MCF 10A (cell line): ENCODE measurements at regions not wholly inside any gene's neighbourhood (a gene's known extent, or its start where the extent isn't known, plus 50 kb on each side); places are given as distances from the start of the nearest gene placed in this dataset.

Experiments
- BruUV-seq: library from RNA; stranded (reverse); fragments of 400-500 nt; replicated peaks from 2 replicates; lab custom pipeline; 2021; lab: Mats Ljungman, UMichigan
- CTCF ChIA-PET: fragments of 300-600 bp; sonication (Branson Sonifier 250); formaldehyde crosslinking; extraction: SDS; loops from one replicate; lab custom pipeline; 2021; ENCODE audit warnings: antibody characterized with exemption, inconsistent platforms; lab: Yijun Ruan, JAX
- POLR2A ChIA-PET: fragments of 300-600, 350-650 bp; sonication (Branson Sonifier 250); formaldehyde crosslinking; extraction: SDS; loops from one replicate; lab custom pipeline; 2020; ENCODE audit warnings: antibody characterized with exemption, inconsistent platforms; lab: Yijun Ruan, JAX
- DNase-seq: peaks from one replicate; pipeline ENCODE4 v3.0.0-alpha.2; 2018; ENCODE audit not compliant: unreplicated experiment
- H3K27ac Mint-ChIP-seq: one replicate; pipeline ENCODE4 v1.8.0; 2022; ENCODE audit warnings: mild to moderate bottlenecking, low read depth, mixed read lengths; ENCODE audit not compliant: unreplicated experiment
- H3K27me3 Mint-ChIP-seq: one replicate; pipeline ENCODE4 v1.8.0; 2022; ENCODE audit warnings: mixed read lengths; ENCODE audit not compliant: insufficient read depth, unreplicated experiment
- H3K36me3 Mint-ChIP-seq: one replicate; pipeline ENCODE4 v1.8.0; 2022; ENCODE audit warnings: mild to moderate bottlenecking, moderate library complexity, mixed read lengths; ENCODE audit not compliant: insufficient read depth, unreplicated experiment
- H3K4me1 Mint-ChIP-seq: one replicate; pipeline ENCODE4 v1.8.0; 2022; ENCODE audit warnings: mixed read lengths; ENCODE audit not compliant: insufficient read depth, unreplicated experiment
- H3K4me3 Mint-ChIP-seq: one replicate; pipeline ENCODE4 v1.8.0; 2022; ENCODE audit warnings: mild to moderate bottlenecking, moderate library complexity, mixed read lengths; ENCODE audit not compliant: unreplicated experiment
- H3K9me3 Mint-ChIP-seq: one replicate; pipeline ENCODE4 v1.8.0; 2022; ENCODE audit warnings: mixed read lengths; ENCODE audit not compliant: unreplicated experiment
- intact Hi-C: fragments of 100-400 bp; cut with micrococcal nuclease; formaldehyde crosslinking; loops from 2 replicates; pipeline ENCODE4 v1.14.1; 2022
- TF ChIP-seq, protein P1 (sequence below): fragments of 200-600 bp; IDR thresholded peaks from one replicate; pipeline ENCODE4 v1.8.0; 2022; ENCODE audit warnings: antibody characterized with exemption, mild to moderate bottlenecking; ENCODE audit not compliant: unreplicated experiment

DNA sequence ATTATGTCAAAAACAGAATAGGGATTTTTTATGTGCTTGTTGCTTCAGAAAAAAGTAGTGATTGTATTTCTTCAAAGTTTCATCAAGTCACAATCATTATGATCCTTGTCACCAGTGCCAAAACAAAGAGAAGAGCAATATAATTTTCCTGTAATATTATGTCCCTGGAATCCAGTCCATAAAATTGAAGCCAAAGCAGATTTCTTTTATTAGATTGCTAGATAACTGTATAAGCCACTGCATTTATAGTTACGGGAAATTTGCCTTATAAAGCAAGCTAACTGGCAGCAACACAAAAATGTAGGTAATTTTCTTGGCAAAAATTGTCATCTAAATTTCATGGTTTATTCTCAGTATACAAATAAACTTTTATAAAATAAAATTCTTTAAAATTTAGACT is 296.1 kb upstream of the ANKRD50 start:
- Mint-ChIP-seq H3K27ac (no peak overlapping the region), H3K36me3 (no peaks in the 10 kb centered on the region), H3K27me3 (no peaks in the 10 kb centered on the region), H3K4me1 (no peaks in the 10 kb centered on the region), H3K9me3 (peaks cover 8% of the 10 kb centered on the region), H3K4me3 (no peak overlapping the region)
- ChIA-PET POLR2A (interaction anchor here (0.7 kb wide), 1 partner anchor 323 kb away, joined by 3 read pairs; no protein-coding TSS in a partner anchor), CTCF (no interaction called here)
- DNase-seq: no peak
- BruUV-seq: no TSS peak
- intact Hi-C loops: no loop called here
- TF ChIP-seq, protein P1, sequence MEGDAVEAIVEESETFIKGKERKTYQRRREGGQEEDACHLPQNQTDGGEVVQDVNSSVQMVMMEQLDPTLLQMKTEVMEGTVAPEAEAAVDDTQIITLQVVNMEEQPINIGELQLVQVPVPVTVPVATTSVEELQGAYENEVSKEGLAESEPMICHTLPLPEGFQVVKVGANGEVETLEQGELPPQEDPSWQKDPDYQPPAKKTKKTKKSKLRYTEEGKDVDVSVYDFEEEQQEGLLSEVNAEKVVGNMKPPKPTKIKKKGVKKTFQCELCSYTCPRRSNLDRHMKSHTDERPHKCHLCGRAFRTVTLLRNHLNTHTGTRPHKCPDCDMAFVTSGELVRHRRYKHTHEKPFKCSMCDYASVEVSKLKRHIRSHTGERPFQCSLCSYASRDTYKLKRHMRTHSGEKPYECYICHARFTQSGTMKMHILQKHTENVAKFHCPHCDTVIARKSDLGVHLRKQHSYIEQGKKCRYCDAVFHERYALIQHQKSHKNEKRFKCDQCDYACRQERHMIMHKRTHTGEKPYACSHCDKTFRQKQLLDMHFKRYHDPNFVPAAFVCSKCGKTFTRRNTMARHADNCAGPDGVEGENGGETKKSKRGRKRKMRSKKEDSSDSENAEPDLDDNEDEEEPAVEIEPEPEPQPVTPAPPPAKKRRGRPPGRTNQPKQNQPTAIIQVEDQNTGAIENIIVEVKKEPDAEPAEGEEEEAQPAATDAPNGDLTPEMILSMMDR: no peak

GRCh38 chr4:125004676-125005075 is 292.1 kb upstream of the ANKRD50 start:
- Mint-ChIP-seq H3K27ac (no peak overlapping the region), H3K4me1 (no peaks in the 10 kb centered on the region), H3K4me3 (no peak overlapping the region), H3K27me3 (no peaks in the 10 kb centered on the region), H3K36me3 (no peaks in the 10 kb centered on the region), H3K9me3 (peaks cover 8% of the 10 kb centered on the region)
- TF ChIP-seq, protein P1: no peak
- no peak for DNase-seq
- ChIA-PET POLR2A (no interaction called here), CTCF (interaction anchor here (0.6 to 0.7 kb wide), 2 partner anchors 10 to 55 kb away, joined by 3 read pairs; no protein-coding TSS in a partner anchor)
- intact Hi-C loops: no loop called here
- no TSS peak for BruUV-seq

GRCh38 chr4:125003840-125004239 is 291.3 kb upstream of the ANKRD50 start:
- Mint-ChIP-seq H3K36me3 (no peaks in the 10 kb centered on the region), H3K4me1 (no peaks in the 10 kb centered on the region), H3K9me3 (peaks cover 8% of the 10 kb centered on the region), H3K4me3 (no peak overlapping the region), H3K27ac (no peak overlapping the region), H3K27me3 (no peaks in the 10 kb centered on the region)
- TF ChIP-seq, protein P1: no peak
- DNase-seq: no peak
- BruUV-seq: no TSS peak
- intact Hi-C loops: no loop called here
- CTCF ChIA-PET: no interaction called here
- POLR2A ChIA-PET: interaction anchor here (0.7 kb wide), 1 partner anchor 51 kb away, joined by 4 read pairs; no protein-coding TSS in a partner anchor

DNA sequence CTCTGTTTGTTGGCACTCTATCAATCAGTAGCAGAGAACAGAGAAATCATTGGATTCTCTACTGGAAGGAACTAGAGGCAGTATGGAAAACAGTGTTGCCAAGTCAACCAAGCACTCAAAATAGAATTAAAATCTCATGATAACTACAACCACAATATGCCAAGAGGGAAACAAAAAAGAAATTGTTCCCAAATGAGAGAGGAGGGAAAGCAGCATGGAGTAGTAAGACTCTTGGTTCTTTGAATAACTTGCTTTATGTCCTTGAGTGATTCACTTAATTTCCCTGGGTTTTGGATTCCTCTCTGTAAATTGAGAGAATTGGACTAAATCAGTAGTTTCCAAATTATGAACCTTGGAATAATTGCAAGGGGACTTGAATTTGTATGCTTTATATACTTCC is 285.5 kb upstream of the ANKRD50 start:
- Mint-ChIP-seq H3K9me3 (no peaks in the 10 kb centered on the region), H3K4me3 (no peak overlapping the region), H3K36me3 (no peaks in the 10 kb centered on the region), H3K27me3 (no peaks in the 10 kb centered on the region), H3K27ac (no peak overlapping the region), H3K4me1 (no peaks in the 10 kb centered on the region)
- POLR2A ChIA-PET: no interaction called here
- DNase-seq: no peak
- CTCF ChIA-PET: no interaction called here
- no TSS peak for BruUV-seq
- TF ChIP-seq, protein P1: no peak
- intact Hi-C loops: no loop called here
